ENCODE measurements at regions not wholly inside any gene's neighbourhood (a gene's known extent, or its start where the extent isn't known, plus 50 kb on each side); places are given as distances from the start of the nearest gene placed in this dataset.
"Not testable (repeated sequence)": the region's sequence is repeated elsewhere in the genome, so short reads cannot be mapped to it uniquely, and the experiment has no call there.

- DNase-seq, result no peak
These were observed 155.3 kb upstream of the C16orf82 start for GRCh38 chr16:26911436-26911835.

DNA sequence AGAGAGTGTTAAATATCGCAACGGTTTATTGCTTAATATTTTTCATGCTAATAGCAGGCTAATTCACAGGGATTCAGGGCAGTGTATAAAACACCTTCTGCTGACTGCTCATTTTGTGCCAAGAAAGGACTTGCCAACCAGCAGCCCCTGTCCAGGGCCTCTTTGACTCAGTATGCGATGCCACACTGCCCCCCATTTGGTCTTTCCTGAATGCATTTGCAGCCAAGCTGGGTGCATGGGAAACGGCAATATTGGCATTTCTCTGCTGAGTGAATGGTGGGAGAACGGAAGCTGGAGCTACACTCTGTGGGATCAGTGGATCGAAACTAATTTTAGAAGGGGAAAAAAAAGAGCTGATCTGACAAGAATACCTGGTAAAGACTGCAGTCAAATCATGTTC, 152.9 kb upstream of the C16orf82 start:
- DNase-seq, result peak; percentile 8

DNA sequence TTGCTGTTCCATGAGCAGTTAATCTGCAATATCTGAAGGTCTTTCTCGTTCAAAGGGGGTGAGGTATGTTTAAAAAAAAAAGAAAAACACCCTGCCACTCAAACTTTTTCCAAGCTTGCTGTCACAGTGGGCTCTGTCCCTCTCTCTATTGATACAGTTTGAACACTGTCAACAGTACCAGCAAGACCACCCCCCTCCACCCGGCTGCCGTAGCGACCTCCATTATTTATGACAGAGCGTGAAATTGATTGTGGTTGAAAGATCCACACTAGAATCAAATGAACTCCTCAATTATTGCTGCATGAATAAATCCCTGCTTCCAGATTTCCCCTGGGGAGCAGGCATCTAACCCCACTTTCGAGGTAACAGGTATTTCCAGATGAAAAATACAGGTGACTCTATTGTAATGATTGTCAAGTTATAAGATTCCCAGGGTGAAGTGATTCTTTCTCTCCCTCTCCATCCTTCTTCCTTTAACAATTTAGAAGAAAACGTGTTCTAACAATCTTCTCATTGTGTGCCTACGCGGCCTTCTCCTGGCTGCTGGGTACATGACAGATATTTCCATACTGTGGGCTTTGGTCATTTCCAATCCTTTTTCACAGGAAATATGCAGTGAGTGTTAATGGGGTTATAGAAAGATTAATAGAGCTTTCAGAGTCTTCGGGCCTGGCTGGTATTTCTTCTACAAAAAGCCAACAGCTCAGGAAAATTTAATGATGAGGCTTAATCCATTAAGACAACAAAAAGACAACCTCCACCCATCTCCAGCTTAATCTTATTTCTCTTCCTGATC, 135.7 kb upstream of the C16orf82 start:
- no peak for DNase-seq

DNA sequence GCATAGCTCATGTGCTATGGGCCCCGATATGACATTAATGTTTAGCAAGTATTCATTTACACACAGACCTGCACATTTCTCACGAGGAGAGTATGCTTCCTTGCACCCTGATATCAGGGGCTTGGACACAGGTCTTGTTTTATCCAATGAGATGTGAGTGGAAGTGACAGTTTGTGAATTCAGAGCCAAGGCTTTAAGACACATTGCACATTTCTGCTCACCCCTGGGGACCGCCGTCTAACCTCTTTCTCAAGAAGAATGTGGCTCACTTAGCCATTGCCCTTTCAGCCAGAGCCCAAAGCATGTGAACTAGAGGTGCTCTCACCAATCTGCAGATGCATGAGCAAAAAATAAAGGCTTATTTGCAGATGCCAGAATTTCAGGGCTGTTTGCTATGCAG, 116.1 kb upstream of the C16orf82 start:
- no peak for DNase-seq

DNA sequence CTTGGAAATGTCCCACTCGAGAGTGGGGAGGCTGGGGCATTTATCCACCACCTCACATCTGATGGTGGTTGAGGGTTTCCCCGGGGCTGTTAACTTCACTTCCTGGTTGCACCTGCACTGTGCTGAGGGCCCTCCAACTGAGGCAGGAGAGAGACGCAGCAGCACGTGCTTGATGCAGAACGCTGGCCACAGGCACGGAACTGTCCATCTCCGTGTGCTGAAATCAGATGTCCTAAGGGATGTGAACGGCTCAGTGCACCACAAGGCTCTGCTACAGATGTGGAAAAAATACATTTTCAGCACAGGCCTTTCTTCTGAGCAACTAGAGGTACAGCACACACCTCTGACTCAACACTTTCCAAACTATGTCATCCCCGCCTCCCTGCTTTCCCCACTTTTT, 114.8 kb upstream of the C16orf82 start:
- DNase-seq, result no peak

DNA sequence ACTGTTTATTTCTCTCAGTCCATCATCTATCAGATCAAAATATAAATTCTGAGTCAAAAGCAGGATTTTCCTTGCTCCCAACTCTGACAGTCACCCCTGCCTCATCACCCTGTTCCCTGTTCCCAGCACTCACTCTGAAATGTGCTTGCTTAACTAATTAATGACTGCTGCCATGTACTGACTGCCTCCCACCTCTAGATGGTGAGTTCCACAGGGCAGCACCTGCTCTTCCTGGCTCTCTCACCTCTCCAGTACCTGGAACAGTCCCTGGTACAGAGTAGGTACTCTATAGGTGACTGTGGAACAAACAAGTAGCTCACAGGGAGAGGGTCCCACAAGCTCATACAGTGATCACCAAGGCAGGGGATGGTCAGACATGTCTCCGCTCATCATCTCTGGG, 114.3 kb upstream of the C16orf82 start:
- DNase-seq, result no peak

GRCh38 chr16:26957283-26957859, 109.4 kb upstream of the C16orf82 start:
- DNase-seq, result no peak

DNA sequence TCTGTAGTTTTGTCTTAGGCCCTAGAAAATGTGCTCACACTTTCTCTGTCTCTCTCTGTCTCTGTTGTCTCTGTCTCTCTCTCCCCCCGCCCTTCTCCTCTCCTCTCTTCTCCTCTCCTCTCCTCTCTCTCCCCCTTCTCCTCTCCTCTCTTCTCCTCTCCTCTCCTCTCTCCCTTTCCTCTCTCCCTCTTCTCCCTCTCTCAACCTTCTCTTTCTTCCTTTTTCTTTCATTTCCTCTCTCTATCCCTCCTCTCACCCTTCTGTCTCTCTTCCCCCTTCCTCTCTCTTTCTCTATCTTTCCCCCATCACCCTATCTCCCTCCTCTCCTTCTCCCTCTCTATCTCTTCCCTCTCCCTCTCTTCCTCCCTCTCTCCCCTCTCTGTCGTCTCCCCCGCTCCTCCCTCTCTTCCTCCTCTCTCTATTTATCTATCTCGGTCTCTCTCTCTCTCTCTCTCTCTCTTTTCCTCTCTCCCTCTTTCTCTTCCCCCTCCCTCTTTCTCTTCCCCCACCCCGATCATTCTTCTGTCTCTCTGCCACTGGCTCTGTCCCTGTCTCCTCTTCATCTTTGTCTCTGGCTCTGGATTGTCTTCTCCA, 107.2 kb upstream of the C16orf82 start:
- DNase-seq, result no peak

DNA sequence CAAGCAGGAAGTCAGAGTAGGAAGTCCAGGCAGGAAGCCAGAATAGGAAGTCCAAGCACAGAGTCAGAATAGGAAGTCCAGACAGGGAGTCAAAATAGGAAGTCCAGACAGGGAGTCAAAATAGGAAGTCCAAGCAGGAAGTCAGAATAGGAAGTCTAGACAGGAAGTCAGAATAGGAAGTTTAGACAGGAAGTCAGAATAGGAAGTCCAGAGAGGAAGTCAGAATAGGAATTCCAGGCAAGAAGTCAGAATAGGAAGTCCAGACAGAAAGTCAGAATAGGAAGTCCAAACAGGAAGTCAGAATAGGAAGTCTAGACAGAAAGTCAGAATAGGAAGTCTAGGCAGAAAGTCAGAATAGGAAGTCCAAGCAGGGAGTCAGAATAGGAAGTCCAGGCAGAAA, 105.3 kb upstream of the C16orf82 start:
- no peak for DNase-seq

DNA sequence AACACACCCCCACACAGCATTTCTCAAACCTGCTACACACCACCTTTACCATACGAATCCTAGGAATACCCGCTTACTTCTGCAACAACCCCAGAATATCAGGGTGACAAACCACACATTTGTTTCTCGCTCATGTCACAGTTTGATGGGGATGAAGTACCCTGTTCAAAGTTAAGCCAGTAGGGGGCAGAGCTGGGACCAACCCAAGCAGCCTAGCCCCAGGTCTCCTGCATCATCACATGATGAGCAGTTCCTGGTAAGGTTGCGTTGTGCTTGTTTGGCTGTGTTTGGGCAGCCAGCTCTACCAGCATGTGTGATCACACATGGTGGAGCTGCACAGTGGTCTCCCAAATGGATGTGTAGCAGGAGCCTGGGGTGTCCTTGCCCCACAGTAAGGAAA, 103.6 kb upstream of the C16orf82 start:
- no peak for DNase-seq

GRCh38 chr16:26969589-26970231, 97.0 kb upstream of the C16orf82 start:
- DNase-seq, result no peak

DNA sequence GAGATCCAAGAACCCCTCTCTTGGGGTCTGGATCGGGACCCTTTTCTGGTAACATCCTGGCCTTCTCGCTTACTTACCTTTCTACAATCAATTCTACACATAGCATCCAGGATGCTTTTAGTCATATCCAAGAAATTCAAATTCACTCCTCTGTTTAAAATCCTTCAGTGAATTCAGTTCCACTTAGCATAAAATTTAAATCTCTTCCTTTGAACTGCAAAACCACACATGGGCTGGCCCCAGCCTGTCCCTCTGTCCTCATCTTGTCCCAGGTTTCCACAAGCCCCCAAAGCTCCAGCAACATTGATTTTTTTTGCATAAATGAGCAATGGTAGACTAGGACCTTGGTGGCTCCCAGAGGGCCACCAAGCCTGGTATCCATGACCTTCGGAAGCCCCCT, 96.4 kb upstream of the C16orf82 start:
- DNase-seq, result no peak

DNA sequence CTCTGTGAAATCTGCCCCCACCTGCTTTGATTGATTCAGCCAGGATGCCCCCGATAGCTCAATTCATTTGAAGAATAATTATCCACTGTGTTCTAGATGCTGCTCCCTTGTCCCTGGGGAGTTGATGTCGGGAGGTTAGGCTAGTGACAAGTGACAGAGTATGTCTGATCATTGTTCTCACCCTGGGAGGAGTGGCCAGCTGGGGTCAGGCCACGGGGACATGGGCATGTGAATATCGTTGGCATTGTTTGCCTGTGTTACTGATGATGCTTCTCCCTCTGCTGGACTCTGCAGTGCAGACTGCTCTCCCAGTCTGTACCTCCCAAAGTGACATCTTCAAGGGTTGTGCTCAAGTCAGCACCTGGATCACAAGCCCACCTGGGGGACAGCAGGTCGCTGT, 89.9 kb upstream of the C16orf82 start:
- DNase-seq, result no peak

DNA sequence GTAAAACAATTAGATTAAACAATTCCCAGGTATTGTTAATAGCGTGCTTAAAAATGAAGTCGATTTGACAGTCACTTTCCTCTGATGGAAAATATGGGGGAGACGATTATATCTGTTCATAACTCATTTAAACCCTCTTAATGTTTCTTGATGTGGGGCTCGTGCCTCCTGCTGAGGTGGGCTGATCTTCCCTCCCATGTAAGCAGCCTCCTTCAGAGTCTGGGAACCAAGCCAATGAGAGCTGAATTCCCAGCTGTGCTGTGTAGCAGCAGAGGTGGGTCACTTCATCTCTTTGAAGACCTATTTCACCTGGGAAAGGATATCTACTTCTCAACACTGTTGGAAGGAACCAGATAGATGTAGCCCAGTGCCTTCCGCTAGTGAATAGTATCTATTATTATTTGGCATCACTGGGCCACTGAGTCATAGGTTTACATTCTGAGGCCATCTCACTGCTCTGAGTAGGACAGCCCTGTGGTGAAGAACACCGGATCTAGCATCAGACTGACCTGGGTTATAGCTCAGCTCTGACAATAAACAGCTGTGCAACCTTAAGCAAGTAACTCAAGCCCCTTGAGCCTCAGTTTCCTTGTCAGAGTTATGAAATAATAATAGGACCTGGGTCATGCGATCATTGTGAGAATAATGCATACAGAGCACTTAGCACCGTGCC, 85.3 kb upstream of the C16orf82 start:
- DNase-seq, result peak; percentile 22

GRCh38 chr16:26982422-26982821, 84.3 kb upstream of the C16orf82 start:
- DNase-seq, result no peak

- no peak for DNase-seq
These were observed 83.3 kb upstream of the C16orf82 start for GRCh38 chr16:26983426-26983825.

DNA sequence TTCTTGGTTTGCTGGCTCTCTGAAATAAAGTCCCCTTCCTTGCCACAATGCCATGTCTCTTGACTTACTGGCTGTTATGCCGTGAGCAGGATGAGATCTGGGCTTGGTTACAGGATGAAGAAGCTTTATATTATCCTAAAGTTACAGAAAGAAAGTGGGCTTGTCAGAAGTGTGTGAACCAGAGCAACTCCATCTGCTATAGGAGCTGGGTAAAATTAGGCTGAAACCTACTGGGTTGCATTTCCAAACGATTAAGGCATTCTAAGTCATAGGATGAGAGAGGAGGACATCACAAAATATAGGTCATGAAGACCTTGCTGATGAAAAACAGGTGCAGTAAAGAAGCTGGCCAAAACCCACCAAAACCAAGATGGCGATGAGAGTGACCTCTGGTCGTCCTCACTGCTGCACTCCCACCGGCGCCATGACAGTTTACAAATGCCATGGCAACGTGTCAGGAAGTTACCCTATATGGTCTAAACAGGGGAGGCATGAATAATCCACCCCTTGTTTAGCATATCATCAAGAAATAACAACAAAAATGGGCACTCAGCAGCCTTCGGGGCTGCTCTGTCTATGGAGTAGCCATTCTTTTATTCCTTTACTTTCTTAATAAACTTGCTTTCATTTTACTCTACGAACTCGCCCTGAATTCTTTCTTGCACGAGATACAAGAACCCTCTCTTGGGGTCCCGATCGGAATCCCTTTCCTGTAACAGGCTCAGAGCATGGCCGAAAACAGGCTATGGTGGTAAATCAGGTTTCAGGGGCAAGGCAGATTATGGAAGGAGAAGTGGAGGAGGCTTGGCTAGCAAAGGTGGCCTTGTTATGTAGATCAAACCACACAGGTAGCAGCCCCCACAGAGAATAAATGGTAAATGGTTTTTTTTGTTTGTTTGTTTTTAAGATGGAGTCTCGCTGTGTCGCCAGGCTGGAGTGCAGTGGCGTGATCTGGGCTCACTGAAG, 81.3 kb upstream of the C16orf82 start:
- DNase-seq, result no peak

GRCh38 chr16:26987597-26988010, 79.1 kb upstream of the C16orf82 start:
- no peak for DNase-seq

DNA sequence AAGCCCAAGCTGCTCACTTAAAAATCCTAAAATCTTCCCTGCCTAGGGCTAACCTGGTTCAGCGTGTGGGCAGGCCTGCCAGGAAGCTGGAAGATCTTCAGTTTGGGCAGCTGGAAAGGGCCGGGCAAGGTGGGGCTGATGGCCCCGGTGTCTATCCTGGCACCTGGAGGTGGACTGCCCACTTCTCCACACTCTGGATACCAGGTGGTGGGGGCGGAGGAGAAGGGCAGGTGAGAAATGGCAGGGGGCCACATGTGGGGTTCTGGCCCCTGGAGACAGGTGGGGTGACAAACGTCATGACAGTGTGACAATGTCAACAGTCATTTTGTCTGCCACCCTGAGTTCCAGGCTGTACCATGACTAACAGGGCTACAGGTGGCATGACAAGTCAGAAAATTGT, 78.5 kb upstream of the C16orf82 start:
- no peak for DNase-seq

GRCh38 chr16:26990384-26991120, 76.2 kb upstream of the C16orf82 start:
- DNase-seq, result not testable (repeated sequence)

DNA sequence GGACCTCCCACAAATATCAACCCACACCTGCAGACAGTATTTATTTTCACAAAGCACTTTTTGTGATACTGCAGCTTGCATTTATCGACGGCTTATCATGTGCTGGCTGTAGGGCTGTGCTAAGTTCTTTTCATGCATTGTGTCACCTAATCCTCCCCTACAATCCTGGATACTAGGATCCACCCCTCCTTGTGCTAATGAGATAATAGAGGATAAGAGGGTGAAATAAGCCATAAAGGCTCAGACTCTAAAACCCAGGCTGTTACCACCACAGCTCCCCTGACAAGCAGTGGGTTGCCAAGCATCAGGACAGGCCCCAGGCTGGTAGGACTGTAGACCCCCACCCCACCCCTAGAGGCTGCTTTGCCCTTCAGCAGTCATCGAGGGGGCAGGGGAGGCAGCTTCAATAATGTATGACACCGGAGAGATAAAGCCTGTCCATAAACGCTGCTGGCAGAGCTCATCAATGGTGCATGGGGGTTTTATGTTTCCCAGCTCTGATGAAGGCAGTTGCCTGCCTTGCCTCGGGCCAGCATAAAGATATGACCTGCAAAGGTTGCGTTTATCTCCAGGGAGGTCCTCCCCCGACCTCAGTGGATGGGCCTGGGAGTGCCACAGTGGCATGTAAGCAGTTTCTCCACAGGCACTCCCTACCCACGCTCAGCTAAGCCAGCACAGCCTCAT, 73.9 kb upstream of the C16orf82 start:
- DNase-seq, result no peak
